ENCODE measurements at regions not wholly inside any gene's neighbourhood (a gene's known extent, or its start where the extent isn't known, plus 50 kb on each side); places are given as distances from the start of the nearest gene placed in this dataset.

DNA sequence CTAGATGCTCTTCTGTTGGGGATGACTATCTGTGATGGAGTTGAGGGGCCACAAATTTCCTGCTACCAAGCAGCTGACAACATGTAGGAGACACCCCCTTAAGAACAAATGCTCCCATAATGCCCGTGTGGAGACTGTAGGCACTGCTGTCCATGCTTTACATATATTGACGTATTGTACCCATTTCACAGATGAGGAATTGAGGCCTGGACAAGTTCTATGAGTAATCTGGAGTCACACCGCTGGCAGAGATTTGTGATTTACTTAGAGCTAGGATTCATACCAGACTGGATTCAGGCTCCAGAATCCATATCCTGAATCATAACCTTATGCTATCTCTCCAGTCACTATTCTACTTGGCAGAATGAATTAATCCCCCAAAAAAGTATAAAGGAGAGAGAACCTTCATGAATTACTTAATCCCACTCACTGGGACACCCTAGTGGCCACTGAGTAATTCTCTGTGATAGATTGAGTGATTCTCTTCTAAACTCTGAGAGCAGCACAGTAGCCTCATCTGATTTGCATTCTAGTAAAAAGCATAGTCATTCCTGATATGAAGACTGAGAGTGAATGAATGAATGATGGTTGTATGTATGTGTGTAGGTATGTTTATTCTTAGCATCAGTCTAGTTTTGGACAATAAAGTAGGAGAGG, 460.7 kb upstream of the MEIS1 start:
- TF ChIP-seq CTCF (IDR thresholded peaks at IDR 0.05) (peak; percentile 27; the same call in 1 of the 2 replicates), PBX3 (IDR thresholded peaks at IDR 0.05) (no peak), RFX5 (IDR thresholded peaks at IDR 0.05; ENCODE audit: low read length) (no peak), ZBTB33 (IDR thresholded peaks at IDR 0.05; ENCODE audit: borderline replicate concordance, low read depth) (no peak), EZH2phosphoT487 (IDR thresholded peaks at IDR 0.05; ENCODE audit: borderline replicate concordance, low read depth) (no peak), EP300 (IDR thresholded peaks at IDR 0.05; ENCODE audit: borderline replicate concordance in 1 of 2, low read depth in 1 of 2, low read length in 1 of 2) (no peak), RCOR1 (IDR thresholded peaks at IDR 0.05; ENCODE audit: low read length) (no peak), USF1 (IDR thresholded peaks at IDR 0.05; ENCODE audit: borderline replicate concordance, low read depth) (no peak), YY1 (IDR thresholded peaks at IDR 0.05; ENCODE audit: low read depth) (no peak), RAD21 (IDR thresholded peaks at IDR 0.05; ENCODE audit: low read length) (no peak), NRF1 (IDR thresholded peaks at IDR 0.05; ENCODE audit: low read depth, low read length) (no peak), FOXM1 (IDR thresholded peaks at IDR 0.05; ENCODE audit: low read depth) (no peak)
- TF ChIP-seq, protein P1, sequence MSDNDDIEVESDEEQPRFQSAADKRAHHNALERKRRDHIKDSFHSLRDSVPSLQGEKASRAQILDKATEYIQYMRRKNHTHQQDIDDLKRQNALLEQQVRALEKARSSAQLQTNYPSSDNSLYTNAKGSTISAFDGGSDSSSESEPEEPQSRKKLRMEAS (IDR thresholded peaks at IDR 0.05; ENCODE audit: low read depth): no peak
